ENCODE measurements at regions not wholly inside any gene's neighbourhood (a gene's known extent, or its start where the extent isn't known, plus 50 kb on each side); places are given as distances from the start of the nearest gene placed in this dataset.
A peak's percentile ranks its signal among the peaks of the same experiment; 100 is the strongest.

- no peaks in the 10 kb centered on the region for H3K36me3 Mint-ChIP-seq (ENCODE audit: low read depth)
- H3K9me3 Mint-ChIP-seq: peaks cover 12% of the 10 kb centered on the region
- no peak for DNase-seq
- no peak for TF ChIP-seq CTCF (IDR thresholded peaks at IDR 0.05)
- peaks cover 24% of the 10 kb centered on the region for H3K4me1 Mint-ChIP-seq
- no peak overlapping the region for H3K4me3 Mint-ChIP-seq
- H3K27me3 Mint-ChIP-seq (ENCODE audit: low read depth, poor library complexity): peaks cover 72% of the 10 kb centered on the region
- H3K27ac Mint-ChIP-seq: no peak overlapping the region
Observed at GRCh38 chr1:22216966-22217365, 74.1 kb upstream of the WNT4 start.

GRCh38 chr1:22217811-22218460 is 75.0 kb upstream of the WNT4 start:
- Mint-ChIP-seq H3K9me3 (peaks cover 12% of the 10 kb centered on the region), H3K4me3 (no peak overlapping the region), H3K27ac (no peak overlapping the region), H3K36me3 (ENCODE audit: low read depth) (no peaks in the 10 kb centered on the region), H3K4me1 (peaks cover 24% of the 10 kb centered on the region), H3K27me3 (ENCODE audit: low read depth, poor library complexity) (peaks cover 72% of the 10 kb centered on the region)
- DNase-seq: peak; percentile 63
- no peak for TF ChIP-seq CTCF (IDR thresholded peaks at IDR 0.05)

- H3K9me3 Mint-ChIP-seq: peaks cover 12% of the 10 kb centered on the region
- no peaks in the 10 kb centered on the region for H3K36me3 Mint-ChIP-seq (ENCODE audit: low read depth)
- peaks cover 24% of the 10 kb centered on the region for H3K4me1 Mint-ChIP-seq
- DNase-seq: no peak
- TF ChIP-seq CTCF (IDR thresholded peaks at IDR 0.05): no peak
- H3K4me3 Mint-ChIP-seq: no peak overlapping the region
- H3K27me3 Mint-ChIP-seq (ENCODE audit: low read depth, poor library complexity): peaks cover 69% of the 10 kb centered on the region
- peak overlapping the region; percentile 82 for H3K27ac Mint-ChIP-seq
Observed at GRCh38 chr1:22218618-22219250, 75.8 kb upstream of the WNT4 start.

GRCh38 chr1:22221233-22221780 is 78.4 kb upstream of the WNT4 start:
- H3K27ac Mint-ChIP-seq: no peak overlapping the region
- peaks cover 62% of the 10 kb centered on the region for H3K27me3 Mint-ChIP-seq (ENCODE audit: low read depth, poor library complexity)
- TF ChIP-seq CTCF (IDR thresholded peaks at IDR 0.05): no peak
- no peaks in the 10 kb centered on the region for H3K36me3 Mint-ChIP-seq (ENCODE audit: low read depth)
- H3K4me3 Mint-ChIP-seq: no peak overlapping the region
- H3K9me3 Mint-ChIP-seq: peaks cover 12% of the 10 kb centered on the region
- peaks cover 20% of the 10 kb centered on the region for H3K4me1 Mint-ChIP-seq
- no peak for DNase-seq

- H3K9me3 Mint-ChIP-seq: peaks cover 12% of the 10 kb centered on the region
- no peaks in the 10 kb centered on the region for H3K36me3 Mint-ChIP-seq (ENCODE audit: low read depth)
- no peak for DNase-seq
- H3K27ac Mint-ChIP-seq: no peak overlapping the region
- no peak for TF ChIP-seq CTCF (IDR thresholded peaks at IDR 0.05)
- peaks cover 65% of the 10 kb centered on the region for H3K27me3 Mint-ChIP-seq (ENCODE audit: low read depth, poor library complexity)
- H3K4me3 Mint-ChIP-seq: no peak overlapping the region
- H3K4me1 Mint-ChIP-seq: peaks cover 18% of the 10 kb centered on the region
Observed at GRCh38 chr1:22222723-22223122, 79.8 kb upstream of the WNT4 start.

Measured in nephron progenitor cell (in vitro differentiated cells).